ENCODE measurements at regions not wholly inside any gene's neighbourhood (a gene's known extent, or its start where the extent isn't known, plus 50 kb on each side); places are given as distances from the start of the nearest gene placed in this dataset.
"Not testable (repeated sequence)": the region's sequence is repeated elsewhere in the genome, so short reads cannot be mapped to it uniquely, and the experiment has no call there.

- no peak overlapping the region for H3K4me3 ChIP-seq (ENCODE audit: low read length)
- DNase-seq (ENCODE audit: low read depth, low spot score), result no peak
Measured at GRCh38 chr22:48819232-48819631, 1008.4 kb downstream of the BRD1 start.

GRCh38 chr22:48817491-48817890 is 1010.2 kb downstream of the BRD1 start:
- not testable (repeated sequence) for H3K4me3 ChIP-seq (ENCODE audit: low read length)

GRCh38 chr22:48811885-48812284 is 1015.8 kb downstream of the BRD1 start:
- DNase-seq (ENCODE audit: low read depth, low spot score), result no peak
- no peak overlapping the region for H3K4me3 ChIP-seq (ENCODE audit: low read length)

More at GRCh38 chr22:48817491-48817890, 1010.2 kb downstream of the BRD1 start:
- DNase-seq (ENCODE audit: low read depth, low spot score), result not testable (repeated sequence)

- no peak overlapping the region for H3K4me3 ChIP-seq (ENCODE audit: low read length)
- no peak for DNase-seq (ENCODE audit: low read depth, low spot score)
Measured at GRCh38 chr22:48808038-48808960, 1019.4 kb downstream of the BRD1 start.

GRCh38 chr22:48807155-48807554 is 1020.5 kb downstream of the BRD1 start:
- DNase-seq (ENCODE audit: low read depth, low spot score), result no peak
- no peak overlapping the region for H3K4me3 ChIP-seq (ENCODE audit: low read length)

- no peak for DNase-seq (ENCODE audit: low read depth, low spot score)
- H3K4me3 ChIP-seq (ENCODE audit: low read length), result no peak overlapping the region
Measured at GRCh38 chr22:48806227-48806781, 1021.4 kb downstream of the BRD1 start.

GRCh38 chr22:48805516-48805915 is 1022.2 kb downstream of the BRD1 start:
- H3K4me3 ChIP-seq (ENCODE audit: low read length), result no peak overlapping the region
- DNase-seq (ENCODE audit: low read depth, low spot score), result no peak

- no peak overlapping the region for H3K4me3 ChIP-seq (ENCODE audit: low read length)
Measured at GRCh38 chr22:48804811-48805301, 1022.8 kb downstream of the BRD1 start.

GRCh38 chr22:48803948-48804810 is 1023.5 kb downstream of the BRD1 start:
- no peak overlapping the region for H3K4me3 ChIP-seq (ENCODE audit: low read length)
- DNase-seq (ENCODE audit: low read depth, low spot score), result no peak

More at GRCh38 chr22:48804811-48805301, 1022.8 kb downstream of the BRD1 start:
- no peak for DNase-seq (ENCODE audit: low read depth, low spot score)

- no peak overlapping the region for H3K4me3 ChIP-seq (ENCODE audit: low read length)
- no peak for DNase-seq (ENCODE audit: low read depth, low spot score)
Measured at GRCh38 chr22:48803171-48803947, 1024.3 kb downstream of the BRD1 start.

GRCh38 chr22:48802576-48802975 is 1025.1 kb downstream of the BRD1 start:
- no peak for DNase-seq (ENCODE audit: low read depth, low spot score)
- no peak overlapping the region for H3K4me3 ChIP-seq (ENCODE audit: low read length)

- no peak overlapping the region for H3K4me3 ChIP-seq (ENCODE audit: low read length)
- DNase-seq (ENCODE audit: low read depth, low spot score), result no peak
Measured at GRCh38 chr22:48800886-48801607, 1026.6 kb downstream of the BRD1 start.

GRCh38 chr22:48800036-48800885 is 1027.4 kb downstream of the BRD1 start:
- DNase-seq (ENCODE audit: low read depth, low spot score), result no peak
- no peak overlapping the region for H3K4me3 ChIP-seq (ENCODE audit: low read length)

- H3K4me3 ChIP-seq (ENCODE audit: low read length), result no peak overlapping the region
- no peak for DNase-seq (ENCODE audit: low read depth, low spot score)
Measured at GRCh38 chr22:48799227-48799970, 1028.3 kb downstream of the BRD1 start.

- H3K4me3 ChIP-seq (ENCODE audit: low read length), result no peak overlapping the region
- DNase-seq (ENCODE audit: low read depth, low spot score), result no peak
Measured at GRCh38 chr22:48798281-48799226, 1029.1 kb downstream of the BRD1 start.

- H3K4me3 ChIP-seq (ENCODE audit: low read length), result no peak overlapping the region
- DNase-seq (ENCODE audit: low read depth, low spot score), result no peak
Measured at GRCh38 chr22:48797731-48798130, 1029.9 kb downstream of the BRD1 start.

Measured in Jurkat, Clone E6-1 (cell line).